PC-9 (cell line): ENCODE measurements at regions not wholly inside any gene's neighbourhood (a gene's known extent, or its start where the extent isn't known, plus 50 kb on each side); places are given as distances from the start of the nearest gene placed in this dataset.

ENCODE experiments used
- EZH2 ChIP-seq: fragments of 200-600 bp; sonication (generic); IDR thresholded peaks from 2 replicates; pipeline ENCODE4 v1.8.0; 2017; ENCODE audit warnings: antibody characterized with exemption, low read depth
- TF ChIP-seq, protein P1 (sequence below): fragments of 200-600 bp; sonication (generic); conservative IDR thresholded peaks from 2 replicates; pipeline ENCODE4 v1.6.1; 2017; ENCODE audit warnings: mixed run types, antibody characterized with exemption, mild to moderate bottlenecking, moderate library complexity

DNA sequence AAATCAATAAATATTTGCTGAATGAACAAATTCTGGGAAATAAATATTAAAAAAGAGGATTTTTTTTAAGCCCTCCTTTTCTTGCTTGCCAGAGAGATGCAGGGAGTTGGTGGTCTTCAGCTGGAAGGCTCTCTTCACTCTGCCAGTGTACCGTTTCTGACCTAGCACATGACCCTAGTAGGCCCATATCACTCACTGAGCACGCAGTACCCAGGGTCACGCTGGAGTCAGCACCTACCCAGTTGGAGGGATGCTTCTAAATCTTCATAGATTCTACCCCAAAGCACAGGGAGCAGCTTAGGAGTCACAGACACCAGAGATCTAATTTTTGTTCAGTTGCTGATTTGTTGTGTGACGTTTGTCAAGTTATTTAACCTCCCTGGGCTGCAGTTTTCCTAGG is 195.4 kb upstream of the TBX3 start:
- TF ChIP-seq, protein P1, sequence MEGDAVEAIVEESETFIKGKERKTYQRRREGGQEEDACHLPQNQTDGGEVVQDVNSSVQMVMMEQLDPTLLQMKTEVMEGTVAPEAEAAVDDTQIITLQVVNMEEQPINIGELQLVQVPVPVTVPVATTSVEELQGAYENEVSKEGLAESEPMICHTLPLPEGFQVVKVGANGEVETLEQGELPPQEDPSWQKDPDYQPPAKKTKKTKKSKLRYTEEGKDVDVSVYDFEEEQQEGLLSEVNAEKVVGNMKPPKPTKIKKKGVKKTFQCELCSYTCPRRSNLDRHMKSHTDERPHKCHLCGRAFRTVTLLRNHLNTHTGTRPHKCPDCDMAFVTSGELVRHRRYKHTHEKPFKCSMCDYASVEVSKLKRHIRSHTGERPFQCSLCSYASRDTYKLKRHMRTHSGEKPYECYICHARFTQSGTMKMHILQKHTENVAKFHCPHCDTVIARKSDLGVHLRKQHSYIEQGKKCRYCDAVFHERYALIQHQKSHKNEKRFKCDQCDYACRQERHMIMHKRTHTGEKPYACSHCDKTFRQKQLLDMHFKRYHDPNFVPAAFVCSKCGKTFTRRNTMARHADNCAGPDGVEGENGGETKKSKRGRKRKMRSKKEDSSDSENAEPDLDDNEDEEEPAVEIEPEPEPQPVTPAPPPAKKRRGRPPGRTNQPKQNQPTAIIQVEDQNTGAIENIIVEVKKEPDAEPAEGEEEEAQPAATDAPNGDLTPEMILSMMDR: no peak
- TF ChIP-seq EZH2: no peak
